ENCODE measurements at regions not wholly inside any gene's neighbourhood (a gene's known extent, or its start where the extent isn't known, plus 50 kb on each side); places are given as distances from the start of the nearest gene placed in this dataset.
"Not testable (repeated sequence)": the region's sequence is repeated elsewhere in the genome, so short reads cannot be mapped to it uniquely, and the experiment has no call there.

- not testable (repeated sequence) for DNase-seq
Measured at GRCh38 chr21:6096560-6097424, 4424.6 kb upstream of the TPTE start.

DNA sequence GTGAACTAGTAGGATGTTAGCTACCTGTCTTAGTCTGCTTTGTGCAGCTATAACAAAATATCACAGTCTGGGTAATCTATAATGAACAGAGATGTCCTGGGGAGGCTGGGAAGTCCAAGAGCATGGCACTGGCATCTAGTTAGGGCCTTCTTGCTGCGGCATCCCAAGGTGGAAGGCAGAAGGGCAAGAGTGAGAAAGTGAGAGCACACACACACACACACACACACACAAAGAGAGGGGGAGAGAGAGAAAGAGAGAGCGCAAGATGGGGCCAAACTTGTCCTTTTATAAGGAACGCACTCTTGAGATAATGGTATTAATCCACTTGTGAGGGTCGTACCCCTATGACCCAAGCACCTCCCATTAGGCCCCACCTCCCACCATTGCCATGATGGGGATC is 4423.6 kb upstream of the TPTE start:
- not testable (repeated sequence) for DNase-seq

- DNase-seq = not testable (repeated sequence)
Measured at GRCh38 chr21:6098191-6098935, 4423.0 kb upstream of the TPTE start.

GRCh38 chr21:6101588-6101987 is 4419.8 kb upstream of the TPTE start:
- not testable (repeated sequence) for DNase-seq

DNA sequence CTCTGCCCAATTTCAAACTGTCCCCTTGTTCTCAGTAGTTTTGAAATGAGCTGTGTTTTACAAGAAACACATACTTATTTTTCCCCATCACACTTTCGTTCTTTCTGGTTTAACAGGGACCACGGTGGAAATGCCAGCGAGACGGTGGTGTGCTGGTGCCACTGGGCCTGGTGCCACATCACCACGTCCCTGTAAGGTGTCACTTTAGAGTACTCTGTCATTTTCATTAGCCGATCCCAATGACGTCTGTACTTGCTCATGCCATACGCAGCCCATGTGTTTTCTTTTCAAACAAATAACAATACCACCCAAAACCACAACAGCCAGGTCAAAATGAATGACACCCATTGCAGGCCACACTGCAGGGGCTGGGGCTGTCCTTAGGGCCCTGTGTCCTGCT is 4416.8 kb upstream of the TPTE start:
- not testable (repeated sequence) for DNase-seq

- DNase-seq = not testable (repeated sequence)
Measured at GRCh38 chr21:6106686-6107567, 4414.5 kb upstream of the TPTE start.

DNA sequence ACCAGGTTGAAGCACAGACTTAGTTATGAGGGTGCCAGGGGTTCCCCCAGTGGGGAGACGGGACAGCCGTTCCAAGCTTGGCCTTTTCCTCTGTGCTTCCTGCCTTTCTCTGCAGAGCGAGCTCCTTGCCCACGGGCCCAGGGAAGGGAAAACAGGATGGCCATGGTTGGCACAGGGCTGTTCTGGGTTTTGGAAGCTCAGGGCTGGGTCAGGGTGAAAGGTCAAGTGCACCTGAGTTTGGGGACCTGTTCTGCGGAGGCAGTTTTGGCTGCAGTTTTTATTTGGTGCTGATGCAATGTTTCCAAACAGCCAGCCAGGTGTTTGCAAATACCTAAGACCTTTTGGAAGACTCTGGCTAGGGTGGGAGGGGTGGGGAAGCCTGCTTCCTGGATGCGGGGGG is 4412.5 kb upstream of the TPTE start:
- DNase-seq = not testable (repeated sequence)

DNA sequence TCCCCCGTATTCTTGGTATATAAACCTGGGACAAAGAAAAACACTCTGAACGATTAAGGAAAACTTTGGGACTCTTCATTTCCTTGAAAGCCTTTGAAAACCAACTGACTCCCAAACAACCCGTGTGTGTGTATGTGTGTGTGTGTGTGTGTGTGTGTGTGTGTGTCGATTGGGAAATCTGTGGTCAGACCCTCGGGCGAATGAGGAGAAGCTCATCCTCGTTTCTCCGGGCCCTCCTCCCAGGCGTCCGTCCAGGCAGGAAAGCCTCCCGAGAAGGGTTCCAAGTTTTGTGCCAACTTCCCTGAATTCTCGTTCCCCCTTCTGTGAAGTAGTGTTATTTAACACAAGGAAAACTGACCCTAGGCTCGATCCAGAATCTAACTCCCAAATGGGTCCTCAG is 4411.6 kb upstream of the TPTE start:
- not testable (repeated sequence) for DNase-seq

DNA sequence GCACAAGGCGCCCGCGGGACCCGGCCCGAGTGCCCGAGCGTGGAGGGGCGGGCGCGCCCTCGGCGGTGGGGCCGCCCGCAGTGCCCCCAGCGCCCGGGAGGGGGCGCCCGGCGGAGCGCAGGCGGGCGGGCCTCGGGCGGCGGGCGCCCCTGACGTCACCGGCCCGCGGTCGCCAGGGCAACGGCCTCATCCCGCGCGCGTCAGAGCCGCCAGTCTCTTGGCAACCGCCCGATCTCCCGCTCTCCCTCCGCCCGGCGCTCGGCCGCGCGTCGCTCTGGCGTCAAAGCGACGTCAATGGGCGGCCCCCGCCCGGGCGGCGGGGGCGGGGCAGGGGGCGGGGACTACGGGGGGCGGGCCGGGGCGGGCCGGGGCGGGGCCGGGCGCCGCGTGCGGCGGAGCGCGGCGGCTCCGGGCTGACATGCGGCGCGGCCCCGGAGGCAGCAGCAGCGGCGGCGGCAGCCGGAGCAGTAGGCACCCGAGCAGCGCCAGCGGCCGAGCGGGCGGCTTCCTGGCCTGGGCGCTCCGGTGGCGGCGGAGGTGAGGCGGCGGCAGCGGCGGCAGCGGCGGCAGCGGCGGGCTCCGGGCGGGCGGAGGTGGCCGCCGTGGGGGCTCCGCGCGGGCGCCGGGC is 4410.6 kb upstream of the TPTE start:
- DNase-seq = not testable (repeated sequence)

DNA sequence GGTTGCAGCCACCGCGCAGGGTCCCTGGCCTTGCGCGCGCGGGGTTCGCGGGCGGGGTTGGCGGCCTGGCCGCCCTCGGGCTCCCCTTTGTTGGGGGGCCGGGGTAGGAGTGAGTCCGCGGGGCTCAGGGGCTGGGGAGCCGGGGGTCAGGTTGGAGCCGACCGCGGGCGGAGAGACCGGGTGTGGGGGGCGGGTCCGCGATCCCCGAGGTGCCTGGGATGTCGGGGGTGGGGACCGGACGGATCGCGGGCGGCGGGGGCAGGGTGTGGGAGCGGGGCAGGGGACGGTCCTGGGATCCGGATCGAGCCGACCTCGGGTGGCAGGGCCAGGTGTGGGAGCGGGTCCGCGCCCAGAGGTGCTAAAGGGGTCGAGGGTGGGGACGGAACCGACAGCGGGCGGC is 4410.0 kb upstream of the TPTE start:
- DNase-seq = not testable (repeated sequence)

GRCh38 chr21:6118336-6118735 is 4403.0 kb upstream of the TPTE start:
- DNase-seq = not testable (repeated sequence)

DNA sequence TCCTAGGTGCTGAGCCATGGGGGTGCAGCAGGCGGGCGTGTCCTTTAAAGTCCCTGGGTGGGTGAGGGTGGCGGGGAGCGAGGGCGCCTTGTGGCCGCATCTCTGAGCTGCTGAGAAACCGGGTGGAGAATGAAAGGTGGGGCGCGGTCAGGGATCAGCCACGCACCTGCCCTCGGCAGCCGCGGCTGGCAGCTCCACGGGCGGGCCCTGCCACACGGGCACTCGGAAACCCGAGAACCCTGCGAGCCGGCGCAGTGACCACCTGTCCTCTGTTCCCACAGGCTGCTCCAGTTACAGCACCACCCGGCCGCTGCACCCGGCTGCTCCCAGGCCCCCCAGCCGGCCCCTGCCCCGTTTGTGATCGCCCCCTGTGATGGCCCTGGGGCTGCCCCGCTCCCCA is 4400.5 kb upstream of the TPTE start:
- not testable (repeated sequence) for DNase-seq

GRCh38 chr21:6122629-6123028 is 4398.8 kb upstream of the TPTE start:
- not testable (repeated sequence) for DNase-seq

DNA sequence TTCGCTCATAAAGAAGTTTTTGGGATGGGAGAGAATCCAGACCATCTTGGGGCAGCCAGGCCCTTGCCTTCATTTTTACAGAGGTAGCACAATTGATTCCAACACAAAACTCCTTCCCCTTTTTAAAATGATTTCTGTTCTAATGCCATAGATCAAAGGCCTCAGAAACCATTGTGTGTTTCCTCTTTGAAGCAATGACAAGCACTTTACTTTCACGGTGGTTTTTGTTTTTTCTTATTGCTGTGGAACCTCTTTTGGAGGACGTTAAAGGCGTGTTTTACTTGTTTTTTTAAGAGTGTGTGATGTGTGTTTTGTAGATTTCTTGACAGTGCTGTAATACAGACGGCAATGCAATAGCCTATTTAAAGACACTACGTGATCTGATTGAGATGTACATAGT is 4398.2 kb upstream of the TPTE start:
- not testable (repeated sequence) for DNase-seq

DNA sequence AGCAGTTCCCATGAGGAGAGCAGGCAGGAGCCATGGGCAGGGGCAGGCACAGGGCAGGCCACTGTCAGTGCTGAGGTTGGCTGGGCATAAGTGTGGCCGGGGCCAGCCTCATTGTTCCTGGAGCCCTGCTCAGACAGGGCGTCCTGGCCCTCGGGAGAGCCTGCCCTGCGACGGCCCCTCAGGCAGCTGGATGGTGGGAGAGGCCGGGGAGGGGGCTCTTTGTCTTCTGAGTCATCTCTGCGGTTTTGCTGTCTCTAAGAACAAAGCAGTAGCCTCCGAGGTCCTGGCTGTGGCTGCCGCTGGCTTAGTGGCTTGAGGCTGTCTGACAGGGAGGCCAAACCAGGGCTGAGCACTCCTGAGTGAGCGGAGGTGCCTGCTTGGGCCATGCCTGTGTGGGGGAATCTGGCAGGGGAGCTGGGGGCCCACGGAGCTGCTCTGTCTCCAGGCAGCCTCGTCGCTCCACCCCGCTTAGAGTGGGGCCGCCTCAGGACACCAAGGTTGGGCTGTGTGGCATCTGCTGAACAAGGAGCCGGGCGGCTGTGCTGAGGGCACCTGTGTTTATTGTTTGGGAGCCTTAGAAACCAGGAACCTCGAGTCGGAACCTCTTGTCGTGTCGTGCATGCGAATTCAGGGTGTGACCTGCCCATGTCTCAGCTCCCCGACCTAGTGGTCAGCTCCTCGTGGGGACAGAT is 4395.7 kb upstream of the TPTE start:
- DNase-seq = not testable (repeated sequence)

DNA sequence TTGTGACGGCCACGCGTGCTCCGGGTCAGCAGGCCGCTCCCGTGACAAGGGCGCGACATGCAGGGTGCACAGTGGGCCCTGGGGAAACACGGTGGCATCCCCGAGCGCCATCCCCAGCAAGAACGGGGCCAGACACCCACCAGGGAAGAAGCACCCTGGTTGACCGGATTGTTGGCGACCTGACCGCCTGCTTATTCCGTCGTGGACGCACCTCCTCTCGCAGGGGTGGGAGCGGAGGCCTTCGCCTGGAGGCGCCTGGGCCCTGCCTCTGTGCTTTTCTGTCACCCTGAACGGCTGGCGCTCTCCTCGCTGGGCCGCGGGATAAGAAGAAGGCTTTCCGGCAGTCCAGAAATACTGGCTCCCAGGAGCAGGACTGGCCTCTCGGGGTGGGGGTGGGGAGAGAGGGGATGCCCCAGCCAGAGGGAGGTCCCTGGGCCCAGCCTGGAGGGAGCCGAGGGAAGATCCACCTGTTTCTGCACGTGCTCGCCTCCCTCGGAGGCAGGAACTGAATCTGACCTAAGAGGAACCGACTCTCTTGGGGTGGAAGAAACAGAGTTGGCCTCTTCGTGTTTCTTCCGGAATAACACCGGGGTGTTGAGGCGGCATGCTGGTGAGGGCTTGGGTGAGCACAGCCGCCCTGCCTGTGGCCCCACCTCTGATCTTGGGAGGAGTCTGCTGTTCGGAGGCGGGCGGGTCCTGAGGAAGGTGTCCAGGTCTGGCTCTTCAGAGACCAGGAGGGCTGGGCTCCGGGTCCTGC is 4394.2 kb upstream of the TPTE start:
- DNase-seq = not testable (repeated sequence)

DNA sequence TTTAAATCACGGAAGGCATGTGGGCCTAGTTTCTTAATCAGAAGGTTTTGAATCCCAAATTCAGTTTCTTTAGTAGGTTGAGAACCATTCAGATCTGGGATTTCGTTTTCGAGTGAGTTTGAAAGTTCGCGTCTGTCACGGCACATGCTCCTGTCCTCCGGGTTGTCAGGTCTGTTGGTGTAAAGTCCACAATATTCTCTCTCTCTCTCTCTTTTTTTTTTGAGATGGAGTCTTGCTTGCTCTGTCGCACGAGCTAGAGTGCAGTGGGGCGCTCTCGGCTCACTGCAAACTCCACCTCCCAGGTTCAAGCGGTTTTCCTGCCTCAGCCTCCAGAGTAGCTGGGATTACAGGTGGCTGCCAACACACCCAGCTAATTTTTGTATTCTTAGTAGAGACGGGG is 4390.6 kb upstream of the TPTE start:
- DNase-seq = not testable (repeated sequence)

DNA sequence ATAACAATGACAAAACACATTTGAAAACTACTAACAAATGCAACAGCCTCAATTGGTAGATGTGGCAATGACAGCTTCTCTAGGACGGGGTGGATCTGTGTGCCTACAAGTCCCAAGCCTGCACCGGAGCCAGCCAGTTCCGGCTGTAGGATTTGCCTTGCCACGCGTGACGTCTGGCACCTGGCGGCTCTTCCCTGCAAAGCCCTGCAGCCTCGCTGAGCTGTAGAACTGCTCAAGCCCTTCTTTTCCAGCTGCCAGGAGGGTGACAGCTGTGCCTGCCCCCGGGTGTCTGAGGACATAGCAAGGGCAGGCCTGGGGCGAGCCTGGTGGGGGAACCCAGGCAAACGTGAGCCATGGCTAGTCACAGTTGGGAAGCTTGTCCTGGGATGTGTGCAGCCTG is 4388.0 kb upstream of the TPTE start:
- not testable (repeated sequence) for DNase-seq

GRCh38 chr21:6133852-6134630 is 4387.3 kb upstream of the TPTE start:
- DNase-seq = not testable (repeated sequence)

GRCh38 chr21:6136732-6137131 is 4384.7 kb upstream of the TPTE start:
- not testable (repeated sequence) for DNase-seq

All from stimulated activated CD8-positive, alpha-beta memory T cell treated with anti-CD3 and anti-CD28 coated beads, Interleukin-4, amount 100 ng/mL, for 48 hours (primary cell).